CD4-positive, alpha-beta T cell treated with Interleukin-21 for 1 hour (primary cell): ENCODE measurements at regions not wholly inside any gene's neighbourhood (a gene's known extent, or its start where the extent isn't known, plus 50 kb on each side); places are given as distances from the start of the nearest gene placed in this dataset.
"Not testable (repeated sequence)": the region's sequence is repeated elsewhere in the genome, so short reads cannot be mapped to it uniquely, and the experiment has no call there.

ENCODE experiments used
- DNase-seq: peaks from one replicate; pipeline ENCODE4 v3.0.0-alpha.2; 2020

DNA sequence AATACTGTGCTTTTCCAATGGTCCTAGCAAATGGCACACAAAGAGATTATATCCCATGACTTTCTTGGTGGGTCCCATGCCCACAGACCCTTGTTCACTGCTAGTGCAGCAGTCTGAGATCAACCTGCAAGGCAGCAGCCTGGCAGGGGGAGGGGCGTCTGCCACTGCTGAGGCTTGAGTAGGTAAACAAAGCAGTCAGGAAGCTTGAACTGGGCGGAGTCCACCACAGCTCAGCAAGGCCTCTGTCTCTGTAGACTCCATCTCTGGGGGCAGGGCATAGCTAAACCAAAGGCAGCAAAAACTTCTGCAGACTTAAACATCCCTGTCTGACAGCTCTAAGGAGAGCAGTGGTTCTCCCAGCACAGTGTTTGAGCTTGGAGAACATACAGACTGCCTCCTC is 82.9 kb downstream of the ZNF737 start:
- peak; percentile 12 for DNase-seq

- DNase-seq, result no peak
Measured at GRCh38 chr19:20481736-20482135, 83.8 kb downstream of the ZNF737 start.

GRCh38 chr19:20479483-20479882 is 86.1 kb downstream of the ZNF737 start:
- no peak for DNase-seq

DNA sequence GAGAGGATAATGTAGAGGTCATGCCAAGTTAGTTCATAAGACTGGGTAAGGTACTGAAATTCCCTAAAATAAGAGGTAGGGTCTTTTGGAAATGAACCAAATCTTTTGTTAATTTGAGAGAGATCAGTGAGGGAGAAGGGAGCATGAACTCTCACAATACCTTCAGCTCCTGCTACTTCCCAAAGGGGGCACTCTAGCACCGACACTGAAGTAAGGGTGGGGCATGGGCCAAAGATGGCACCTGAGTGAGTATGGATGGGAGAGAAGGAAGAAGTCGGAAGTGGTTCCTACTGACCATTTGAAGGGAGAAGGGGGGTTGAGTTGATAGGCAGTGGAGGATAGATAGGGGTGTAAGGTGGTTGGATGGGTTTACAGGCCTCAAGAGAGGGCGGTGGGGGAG is 86.6 kb downstream of the ZNF737 start:
- DNase-seq, result no peak

DNA sequence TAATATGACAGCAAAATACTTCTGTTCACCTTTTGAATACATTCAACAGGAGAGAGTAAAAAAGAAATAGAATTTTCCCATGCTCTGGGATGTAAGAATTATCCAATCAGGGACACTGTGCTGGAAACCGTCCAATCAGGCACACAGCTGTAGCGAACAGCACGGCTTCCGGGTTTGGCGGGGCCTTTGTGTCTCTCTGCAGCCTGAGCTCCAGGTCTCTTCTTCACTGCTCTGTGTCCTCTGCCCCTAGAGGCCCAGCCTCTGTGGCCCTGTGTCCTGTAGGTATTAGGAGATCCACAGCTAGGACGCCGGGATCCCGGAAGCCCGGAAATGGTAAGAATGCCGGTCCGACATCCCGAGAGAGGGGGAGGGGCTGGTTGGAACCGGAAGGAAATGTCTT is 92.7 kb downstream of the ZNF737 start:
- DNase-seq, result no peak

GRCh38 chr19:20471431-20471830 is 94.2 kb downstream of the ZNF737 start:
- DNase-seq, result no peak

DNA sequence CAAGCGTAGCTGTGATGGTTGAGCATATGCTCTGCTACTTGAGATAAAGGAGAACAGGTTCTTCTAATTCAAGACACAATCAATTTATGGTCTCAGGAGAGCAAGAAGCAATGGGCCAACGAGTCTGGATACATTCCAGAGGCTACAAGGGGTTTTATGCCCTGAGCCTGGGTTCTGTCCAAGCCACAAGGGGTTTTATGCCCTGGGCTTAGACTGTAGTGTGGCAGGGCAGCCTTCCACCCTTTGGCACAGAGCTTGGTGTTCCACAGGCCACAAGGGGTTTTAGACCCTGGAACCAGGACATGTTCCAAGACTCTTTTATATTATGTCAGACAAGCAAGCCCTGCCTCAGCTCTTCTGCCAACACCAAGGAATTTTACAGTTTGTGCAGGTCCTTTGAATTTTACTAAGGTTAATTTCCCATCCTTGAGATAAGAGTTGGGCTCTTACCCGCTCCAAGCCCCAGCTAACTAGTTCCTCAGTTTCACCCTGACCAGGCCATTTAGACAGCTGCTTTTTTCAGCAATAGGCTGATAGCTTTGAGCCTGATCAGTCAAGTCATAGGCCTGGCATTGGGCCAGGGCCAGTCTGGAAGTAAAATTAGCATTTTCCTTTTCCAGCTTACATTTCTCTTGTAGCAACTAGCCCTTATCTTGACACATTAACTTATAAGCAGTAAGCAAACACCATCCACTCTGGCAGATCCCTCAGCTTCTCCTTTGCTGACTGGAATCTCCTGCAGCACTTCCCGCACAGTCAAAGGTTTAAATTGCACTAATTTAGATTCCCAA is 95.0 kb downstream of the ZNF737 start:
- no peak for DNase-seq

DNA sequence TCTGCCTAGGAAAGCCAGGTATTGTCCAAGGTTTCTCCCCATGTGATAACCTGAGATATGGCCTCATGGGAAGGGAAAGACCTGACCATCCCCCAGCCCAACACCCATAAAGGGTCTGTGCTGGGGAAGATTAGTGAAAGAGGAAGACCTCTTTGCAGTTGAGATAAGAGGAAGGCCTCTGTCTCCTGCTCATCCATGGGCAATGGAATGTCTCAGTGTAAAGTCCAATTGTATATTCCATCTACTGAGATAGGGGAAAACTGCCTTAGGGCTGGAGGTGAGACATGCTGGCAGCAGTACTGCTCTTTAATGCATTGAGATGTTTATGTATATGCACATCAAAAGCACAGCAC is 99.0 kb downstream of the ZNF737 start:
- DNase-seq, result not testable (repeated sequence)

- not testable (repeated sequence) for DNase-seq
Measured at GRCh38 chr19:20465922-20466637, 99.5 kb downstream of the ZNF737 start.

DNA sequence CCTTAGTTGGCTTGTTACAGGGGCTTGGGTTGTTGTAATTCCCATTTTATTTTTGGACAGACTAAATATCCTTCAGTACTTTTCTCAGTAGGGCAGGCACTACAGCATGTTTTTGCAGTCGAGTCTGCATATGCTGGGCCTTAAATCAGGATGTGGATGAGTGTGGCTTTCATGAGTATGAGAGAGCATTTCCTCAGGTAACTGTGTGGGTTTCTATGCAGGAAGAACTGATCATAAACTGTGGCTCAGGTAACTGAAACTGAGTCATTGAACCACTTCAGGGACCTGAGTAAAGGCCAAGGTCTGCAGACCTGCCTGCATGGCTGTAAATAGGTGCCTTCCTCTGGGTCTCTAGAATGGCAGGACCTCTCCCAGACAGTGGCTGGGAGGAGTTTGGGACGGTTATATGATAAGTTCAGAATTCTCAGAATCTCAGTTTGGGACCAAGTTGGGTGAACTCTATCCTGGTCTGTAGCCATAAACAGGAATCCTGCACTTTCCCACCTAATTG is 112.1 kb downstream of the ZNF737 start:
- DNase-seq, result no peak

DNA sequence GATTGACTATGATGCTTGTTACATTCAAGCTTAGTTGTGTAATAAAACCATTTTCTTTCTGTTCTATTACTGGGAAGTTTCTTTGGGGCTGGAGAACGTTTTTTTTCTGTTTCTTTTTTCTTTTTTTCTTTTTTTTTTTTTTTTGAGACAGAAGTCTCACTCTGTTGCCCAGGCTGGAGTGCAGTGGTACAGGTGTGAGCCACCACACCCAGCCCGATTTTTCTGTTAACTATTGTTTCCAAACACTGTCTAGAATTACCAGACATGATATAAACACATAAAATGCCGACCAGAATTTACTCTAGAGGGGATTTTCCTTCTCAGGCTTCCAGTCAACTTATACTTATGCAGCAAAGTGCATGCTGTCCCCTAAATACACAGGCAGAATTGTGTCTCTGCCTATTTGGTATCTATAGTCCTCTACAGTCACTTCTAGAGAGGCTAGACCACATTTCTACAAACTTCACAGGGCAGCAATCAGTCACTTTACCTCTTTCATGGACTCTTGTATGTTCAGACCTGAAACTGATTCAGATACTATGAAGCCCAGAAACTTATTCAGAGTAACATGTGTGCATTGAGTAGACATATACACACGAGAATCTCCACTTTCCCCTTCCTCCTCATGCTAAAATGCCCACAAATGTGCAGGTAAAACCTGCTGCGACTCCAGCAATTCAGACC is 121.2 kb downstream of the ZNF737 start:
- DNase-seq, result peak; percentile 6

- not testable (repeated sequence) for DNase-seq
Measured at GRCh38 chr19:20432266-20432842, 133.2 kb downstream of the ZNF737 start.

GRCh38 chr19:20431826-20432225 is 133.8 kb downstream of the ZNF737 start:
- DNase-seq, result no peak

GRCh38 chr19:20423381-20424197 is 142.0 kb downstream of the ZNF737 start:
- DNase-seq, result peak; percentile 43

DNA sequence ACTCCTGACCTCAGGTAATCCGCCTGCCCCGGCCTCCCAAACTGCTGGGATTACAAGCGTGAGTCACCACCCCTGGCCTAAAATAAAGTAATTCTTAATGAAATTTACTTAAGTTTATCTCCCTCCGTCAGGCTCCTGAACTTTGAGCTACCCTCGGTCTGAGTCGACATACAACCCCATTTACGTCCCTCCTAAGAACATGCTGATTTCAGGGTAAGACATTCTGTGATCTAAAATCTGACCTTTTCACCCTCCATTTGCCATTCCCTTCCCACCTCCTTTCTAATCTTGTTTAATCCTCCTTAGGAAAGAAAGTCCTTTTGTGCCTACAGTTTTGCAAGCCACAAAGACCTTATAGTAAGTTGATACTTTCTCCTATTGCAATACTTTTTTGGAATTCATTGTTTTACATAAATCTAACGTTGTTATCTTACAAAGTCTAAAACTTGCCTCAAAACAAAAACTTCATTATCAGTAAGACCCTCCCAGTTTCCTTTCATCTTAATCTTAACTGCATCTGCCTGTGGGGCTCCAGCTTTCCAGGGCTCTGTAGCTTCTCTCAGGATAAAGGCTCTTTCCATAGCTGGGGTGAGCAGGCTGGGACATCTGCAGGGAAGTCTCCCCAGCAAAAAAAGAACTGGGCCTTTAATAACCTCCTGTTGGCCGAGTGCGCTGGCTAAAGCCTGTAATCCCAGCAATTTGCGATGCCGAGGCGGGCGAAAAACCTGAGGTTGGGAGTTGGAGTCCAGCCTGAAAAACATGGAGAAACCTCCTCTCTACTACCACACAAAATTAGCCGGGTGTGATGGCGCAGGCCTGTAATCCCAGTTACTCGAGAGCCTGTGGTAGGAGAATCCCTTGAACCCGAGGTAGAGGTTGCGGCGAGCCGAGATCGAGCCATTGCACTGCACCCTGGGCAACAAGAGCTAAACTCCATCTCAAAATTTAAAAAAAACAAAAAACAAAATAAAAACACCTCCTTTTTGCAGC is 143.1 kb downstream of the ZNF737 start:
- DNase-seq, result no peak

- no peak for DNase-seq
Measured at GRCh38 chr19:20416661-20417060, 148.9 kb downstream of the ZNF737 start.

- no peak for DNase-seq
Measured at GRCh38 chr19:20414120-20414519, 151.5 kb downstream of the ZNF737 start.

- no peak for DNase-seq
Measured at GRCh38 chr19:20413705-20414104, 151.9 kb downstream of the ZNF737 start.

DNA sequence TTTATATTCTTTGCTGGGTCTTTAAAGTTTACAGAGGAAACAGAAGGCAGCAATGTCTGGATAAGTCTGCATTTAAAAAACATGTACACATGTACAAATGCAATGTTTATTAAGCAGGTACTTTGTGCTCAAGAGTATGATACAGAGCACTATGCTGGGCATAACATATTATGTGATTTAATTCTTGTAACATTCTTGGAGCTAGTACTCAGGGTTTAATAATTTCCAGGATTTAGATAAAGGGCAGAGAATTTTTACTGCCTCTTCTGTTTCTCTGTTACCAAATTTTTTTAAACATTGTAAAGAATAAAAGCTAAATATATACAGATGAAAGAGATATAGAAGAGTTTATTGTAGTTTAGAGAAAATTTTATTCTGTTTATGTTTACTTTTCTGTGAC is 152.7 kb downstream of the ZNF737 start:
- DNase-seq, result no peak

GRCh38 chr19:20397292-20397691 is 168.3 kb downstream of the ZNF737 start:
- DNase-seq, result no peak

DNA sequence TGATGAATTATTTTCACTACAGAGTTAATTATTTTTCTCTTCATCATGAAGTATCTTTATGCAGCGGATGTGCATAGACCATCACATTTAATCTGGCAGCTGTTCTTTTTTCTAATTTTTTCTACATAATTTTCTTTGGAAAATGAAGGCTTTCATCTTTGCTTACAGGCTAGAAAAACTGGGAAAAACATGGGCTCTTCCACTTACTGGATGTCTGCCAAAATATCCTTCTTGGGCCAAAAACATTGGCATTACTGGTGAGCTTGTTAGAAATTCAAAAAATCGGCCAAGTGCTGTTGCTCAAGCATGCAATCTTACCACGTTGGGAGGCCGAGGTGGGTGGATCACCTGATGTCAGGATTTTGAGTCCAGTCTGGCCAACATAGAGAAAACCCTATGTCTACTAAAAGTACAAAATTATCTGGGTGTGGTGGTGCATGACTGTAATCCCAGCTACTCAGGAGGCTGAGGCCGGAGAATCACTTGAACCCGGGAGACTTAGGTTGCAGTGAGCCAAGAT is 176.8 kb downstream of the ZNF737 start:
- no peak for DNase-seq
